ENCODE measurements at regions not wholly inside any gene's neighbourhood (a gene's known extent, or its start where the extent isn't known, plus 50 kb on each side); places are given as distances from the start of the nearest gene placed in this dataset.

DNA sequence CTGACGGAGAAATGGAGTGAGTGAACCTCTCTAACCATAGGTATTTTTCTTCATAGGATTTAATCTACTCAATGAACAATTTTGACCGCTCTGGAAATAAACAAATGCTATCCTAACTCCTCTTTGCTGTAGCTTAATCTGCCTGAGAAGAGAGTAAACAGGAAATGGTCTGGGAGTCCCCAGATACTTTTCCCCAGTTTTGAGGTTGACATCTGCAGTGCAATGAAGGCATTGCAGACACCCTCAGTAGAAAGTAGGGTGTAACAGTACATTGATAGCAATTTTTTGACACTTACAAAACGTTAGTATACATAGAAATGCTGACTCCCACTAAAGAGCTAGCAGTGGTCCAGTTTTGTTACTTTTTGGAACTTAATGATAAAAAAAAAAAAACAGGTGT lies 495.9 kb upstream of the FAM241A start:
- TF ChIP-seq, protein P1, sequence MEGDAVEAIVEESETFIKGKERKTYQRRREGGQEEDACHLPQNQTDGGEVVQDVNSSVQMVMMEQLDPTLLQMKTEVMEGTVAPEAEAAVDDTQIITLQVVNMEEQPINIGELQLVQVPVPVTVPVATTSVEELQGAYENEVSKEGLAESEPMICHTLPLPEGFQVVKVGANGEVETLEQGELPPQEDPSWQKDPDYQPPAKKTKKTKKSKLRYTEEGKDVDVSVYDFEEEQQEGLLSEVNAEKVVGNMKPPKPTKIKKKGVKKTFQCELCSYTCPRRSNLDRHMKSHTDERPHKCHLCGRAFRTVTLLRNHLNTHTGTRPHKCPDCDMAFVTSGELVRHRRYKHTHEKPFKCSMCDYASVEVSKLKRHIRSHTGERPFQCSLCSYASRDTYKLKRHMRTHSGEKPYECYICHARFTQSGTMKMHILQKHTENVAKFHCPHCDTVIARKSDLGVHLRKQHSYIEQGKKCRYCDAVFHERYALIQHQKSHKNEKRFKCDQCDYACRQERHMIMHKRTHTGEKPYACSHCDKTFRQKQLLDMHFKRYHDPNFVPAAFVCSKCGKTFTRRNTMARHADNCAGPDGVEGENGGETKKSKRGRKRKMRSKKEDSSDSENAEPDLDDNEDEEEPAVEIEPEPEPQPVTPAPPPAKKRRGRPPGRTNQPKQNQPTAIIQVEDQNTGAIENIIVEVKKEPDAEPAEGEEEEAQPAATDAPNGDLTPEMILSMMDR (IDR thresholded peaks at IDR 0.05; ENCODE audit: borderline replicate concordance, extremely low read depth, low read length, poor library complexity, severe bottlenecking), result no peak
- TF ChIP-seq EZH2 (IDR thresholded peaks at IDR 0.05; ENCODE audit: borderline replicate concordance, low read depth, low read length, severe bottlenecking), result no peak

Measured in DND-41 (cell line).